ENCODE measurements at regions not wholly inside any gene's neighbourhood (a gene's known extent, or its start where the extent isn't known, plus 50 kb on each side); places are given as distances from the start of the nearest gene placed in this dataset.

GRCh38 chr3:13966302-13966701 lies 86.4 kb upstream of the WNT7A start:
- ATAC-seq (no peak), DNase-seq (ENCODE audit: missing footprints) (no peak)
- intact Hi-C loops (cut with DNase I), result no loop called here

DNA sequence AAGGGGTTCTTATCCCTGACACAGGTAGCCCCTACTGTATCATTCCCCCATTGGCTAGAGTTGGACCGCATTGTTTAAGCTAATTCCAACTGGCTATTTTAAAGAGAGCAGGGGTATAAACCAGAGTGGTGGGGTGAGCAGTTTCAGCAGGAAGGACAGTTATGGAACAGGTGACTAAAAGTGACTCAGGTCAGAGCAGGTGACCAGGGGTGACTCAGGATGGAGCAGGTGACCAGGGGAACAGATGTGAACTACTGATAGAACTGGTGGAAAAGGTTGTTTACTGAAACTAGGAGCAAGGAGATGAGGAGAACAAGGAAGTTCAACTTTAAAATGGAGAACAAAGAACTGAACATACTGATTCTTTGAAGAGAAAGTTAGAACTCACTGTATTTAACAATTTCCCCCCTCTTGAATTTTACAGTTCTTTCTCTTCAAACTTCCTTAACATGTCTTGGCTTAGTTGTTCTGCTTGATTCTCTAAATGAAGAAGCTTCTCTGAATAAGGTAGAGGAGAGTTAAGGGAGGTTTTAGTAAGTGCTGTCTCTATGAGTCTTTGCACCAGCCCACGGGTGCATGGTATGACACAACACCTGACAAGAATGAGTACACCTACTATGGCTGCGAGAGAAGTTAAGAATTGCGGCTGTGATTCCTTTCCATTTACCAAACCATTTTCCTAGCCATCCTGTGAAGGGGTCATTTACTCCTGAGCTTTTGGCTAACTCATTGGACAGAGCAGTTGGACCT lies 83.4 kb upstream of the WNT7A start:
- DNase-seq (ENCODE audit: missing footprints) (no peak), ATAC-seq (no peak)
- intact Hi-C loops (cut with DNase I), result no loop called here

GRCh38 chr3:13954741-13955483 lies 75.0 kb upstream of the WNT7A start:
- ATAC-seq (no peak), DNase-seq (ENCODE audit: missing footprints) (no peak)
- intact Hi-C loops (cut with DNase I), result no loop called here

GRCh38 chr3:13954266-13954665 lies 74.4 kb upstream of the WNT7A start:
- DNase-seq (ENCODE audit: missing footprints) (no peak), ATAC-seq (no peak)
- intact Hi-C loops (cut with DNase I), result no loop called here

DNA sequence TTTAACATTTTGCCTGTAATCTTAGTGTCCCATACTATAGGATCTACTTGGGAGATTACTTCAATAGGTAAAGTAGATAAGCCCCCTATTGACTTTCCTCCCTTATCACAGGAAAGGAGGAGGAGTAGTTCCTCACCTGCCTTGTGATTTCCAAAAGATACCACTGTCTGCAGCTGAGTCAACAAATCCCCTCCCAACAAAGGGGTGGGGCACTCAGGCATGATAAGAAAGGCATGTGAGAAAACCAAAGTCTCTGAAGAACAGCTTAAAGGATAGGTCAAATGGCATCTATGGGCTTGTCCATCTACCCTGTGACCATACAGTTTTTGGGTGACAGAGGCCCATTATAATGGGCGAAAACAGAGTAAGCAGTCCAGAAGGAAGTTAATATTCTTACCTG lies 71.3 kb upstream of the WNT7A start:
- DNase-seq (ENCODE audit: missing footprints), result no peak
- ATAC-seq, result no peak
- intact Hi-C loops (cut with DNase I), result no loop called here

DNA sequence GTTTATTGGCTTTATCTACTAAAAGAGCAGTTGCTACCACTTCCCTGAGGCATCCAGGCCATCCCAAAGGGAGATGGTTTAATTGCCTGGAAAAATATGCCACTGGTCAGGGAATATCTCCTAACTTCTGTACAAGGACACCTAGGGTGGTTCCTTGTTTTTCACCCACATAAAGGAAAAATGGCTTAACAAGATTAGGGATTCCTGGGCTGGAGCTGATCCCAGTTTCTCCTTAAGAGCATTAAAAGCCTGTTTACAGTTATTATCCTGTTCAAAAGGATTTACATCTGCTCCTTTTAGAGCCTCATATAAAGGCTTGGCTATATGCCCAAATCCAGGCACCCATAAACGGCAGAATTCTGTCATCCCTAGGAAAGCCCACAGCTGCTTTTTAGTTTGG lies 70.2 kb upstream of the WNT7A start:
- ATAC-seq, result no peak
- DNase-seq (ENCODE audit: missing footprints), result no peak
- intact Hi-C loops (cut with DNase I), result no loop called here

- DNase-seq (ENCODE audit: missing footprints), result no peak
- intact Hi-C loops (cut with DNase I), result no loop called here
- ATAC-seq, result no peak
Measured at GRCh38 chr3:13947912-13948311, 68.0 kb upstream of the WNT7A start.

DNA sequence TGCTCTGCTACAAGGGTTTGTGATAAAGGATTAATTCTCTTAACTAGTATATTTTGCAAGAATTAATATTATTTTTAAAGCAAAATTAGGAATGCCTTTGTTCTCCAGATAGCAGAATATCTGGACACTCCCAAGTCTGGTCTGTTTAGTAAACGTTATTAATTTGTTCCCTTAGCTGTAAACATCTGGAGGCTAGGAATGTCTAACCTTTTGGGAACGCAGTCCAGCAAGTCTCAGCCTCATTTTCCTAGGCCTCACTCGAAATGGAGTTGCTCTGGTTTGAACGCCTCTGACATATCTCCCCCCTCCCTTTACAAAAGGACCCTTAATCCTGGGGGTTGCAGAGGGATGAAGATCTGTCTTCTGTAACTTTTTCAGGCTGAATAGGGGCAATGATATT lies 59.3 kb upstream of the WNT7A start:
- intact Hi-C loops (cut with DNase I), result no loop called here
- ATAC-seq (no peak), DNase-seq (ENCODE audit: missing footprints) (no peak)

- intact Hi-C loops (cut with DNase I), result no loop called here
- no peak for ATAC-seq
- no peak for DNase-seq (ENCODE audit: missing footprints)
Measured at GRCh38 chr3:13937131-13937530, 57.3 kb upstream of the WNT7A start.

GRCh38 chr3:13935494-13936094 lies 55.7 kb upstream of the WNT7A start:
- no peak for ATAC-seq
- DNase-seq (ENCODE audit: missing footprints), result no peak
- intact Hi-C loops (cut with DNase I), result no loop called here

DNA sequence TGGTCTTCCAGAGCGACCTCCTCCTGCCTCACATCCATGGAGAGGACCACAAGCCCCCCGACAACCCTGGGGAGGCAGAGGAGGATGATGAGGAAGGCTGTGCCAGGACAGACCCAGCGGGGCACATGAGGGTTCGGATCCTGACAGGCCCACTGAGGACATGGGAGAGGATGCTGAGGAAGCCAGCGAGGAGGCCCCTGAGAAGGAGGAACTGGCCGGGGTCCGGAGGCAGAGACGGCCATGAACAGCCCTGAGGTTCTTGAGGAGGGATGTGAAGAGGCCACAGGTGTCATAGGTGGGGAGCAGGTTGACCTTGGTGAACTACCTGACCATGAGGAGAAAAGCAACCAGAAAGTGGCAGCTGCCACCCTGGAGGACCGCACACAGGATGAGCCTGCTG lies 54.9 kb upstream of the WNT7A start:
- ATAC-seq, result no peak
- no peak for DNase-seq (ENCODE audit: missing footprints)
- intact Hi-C loops (cut with DNase I), result no loop called here

GRCh38 chr3:13934315-13934714 lies 54.4 kb upstream of the WNT7A start:
- DNase-seq (ENCODE audit: missing footprints) (no peak), ATAC-seq (no peak)
- intact Hi-C loops (cut with DNase I), result no loop called here

DNA sequence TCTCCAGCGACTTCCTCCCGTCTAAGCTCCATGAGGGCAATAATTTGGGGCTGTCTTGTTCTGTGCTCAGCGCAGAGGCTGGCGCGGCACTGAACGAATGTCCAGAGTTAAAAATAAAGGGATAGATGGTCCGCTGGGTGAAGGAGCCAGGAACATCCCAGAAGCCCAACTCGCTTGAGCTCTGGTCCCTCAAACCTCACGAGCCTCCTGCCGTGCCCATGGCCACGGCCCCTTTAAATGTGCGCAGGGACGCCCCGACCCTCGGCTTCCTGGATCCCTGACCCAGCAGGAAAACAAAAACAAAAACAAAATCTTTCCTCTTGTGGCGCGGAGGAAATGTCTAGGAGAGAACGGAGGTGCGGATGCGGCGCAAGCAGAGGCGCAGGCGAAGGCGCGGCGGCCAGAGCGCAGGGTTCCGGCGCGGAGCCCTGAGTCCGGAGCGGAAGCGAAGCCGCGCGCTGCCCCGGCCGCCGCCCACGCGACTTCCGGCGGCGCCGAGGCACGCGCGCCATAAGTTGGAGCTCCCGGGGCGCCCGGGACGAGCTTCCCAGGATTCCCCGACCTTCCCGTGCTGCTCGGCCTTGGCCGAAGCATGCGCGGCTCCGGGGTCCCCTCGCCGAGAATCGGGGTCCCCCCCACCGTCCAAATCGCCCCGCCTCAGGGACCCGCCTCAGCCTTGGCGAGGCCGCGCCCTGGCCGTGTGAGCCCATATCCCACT lies 52.9 kb upstream of the WNT7A start:
- ATAC-seq, result peak; percentile 54
- DNase-seq (ENCODE audit: missing footprints), result no peak
- intact Hi-C loops (cut with DNase I), result no loop called here

DNA sequence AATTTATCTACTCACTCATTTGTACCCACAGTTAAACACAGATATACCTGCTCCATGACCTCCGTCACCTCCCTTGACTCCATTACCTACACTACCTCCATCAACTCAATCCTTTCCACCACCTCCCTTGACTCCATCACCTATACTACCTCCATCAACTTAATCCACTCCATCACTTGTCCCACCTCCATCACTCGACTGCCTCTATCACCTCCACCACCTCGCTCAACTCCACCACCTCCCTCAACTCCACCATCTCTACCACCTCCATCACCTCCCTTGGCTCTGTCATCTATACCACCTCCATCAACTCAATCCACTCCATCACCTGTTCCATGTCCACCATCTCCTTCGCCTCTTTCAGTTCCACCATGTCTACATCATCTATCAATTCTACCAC lies 51.3 kb upstream of the WNT7A start:
- ATAC-seq (no peak), DNase-seq (ENCODE audit: missing footprints) (no peak)
- intact Hi-C loops (cut with DNase I), result no loop called here

Measured in Right ventricle myocardium inferior (tissue), 1 donor.